Ovary (tissue), 3 donors: ENCODE measurements at regions not wholly inside any gene's neighbourhood (a gene's known extent, or its start where the extent isn't known, plus 50 kb on each side); places are given as distances from the start of the nearest gene placed in this dataset.

Experiments used
- EP300 ChIP-seq: sonication (generic); formaldehyde crosslinking; IDR thresholded peaks from one replicate; pipeline ENCODE4 v1.6.1; 2017; ENCODE audit warnings: antibody characterized with exemption
- POLR2A ChIP-seq: fragments of 450-650 bp; IDR thresholded peaks from one replicate; pipeline ENCODE4 v1.6.1; 2017; ENCODE audit warnings: antibody characterized with exemption, mild to moderate bottlenecking, moderate library complexity
- TF ChIP-seq, protein P1 (sequence below), 3 donors: fragments of 450-650 bp in 2 of 3; fragments of 200-600 bp in 1 of 3; IDR thresholded peaks; one replicate each; pipeline versions ENCODE4 v1.5.1 to v1.8.0; 2016 to 2022; ENCODE audit warnings: antibody characterized with exemption in 3 of 3, mild to moderate bottlenecking in 1 of 3
- donor health status: DM: no; HTN: no; CAD: no.

DNA sequence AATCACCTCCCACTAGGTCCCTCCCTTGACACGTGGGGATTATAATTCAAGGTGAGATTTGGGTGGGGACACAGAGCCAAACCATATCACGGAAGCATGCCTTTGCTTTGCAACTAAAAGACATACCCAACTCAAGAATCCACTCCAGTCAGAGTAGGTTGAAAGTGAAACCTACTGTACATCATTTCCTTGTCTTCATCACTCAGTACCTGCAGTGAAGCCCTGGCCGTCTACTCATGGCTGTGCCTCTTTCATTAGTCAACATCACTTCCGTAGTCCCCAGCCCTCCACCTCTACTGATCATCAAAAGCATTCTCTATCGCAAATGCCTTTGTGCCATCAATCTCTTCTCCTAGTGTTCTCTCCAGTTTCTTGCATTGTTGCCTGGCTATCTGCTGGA lies 343.1 kb upstream of the ARGLU1 start:
- TF ChIP-seq POLR2A (no peak), EP300 (no peak)
- TF ChIP-seq, protein P1, sequence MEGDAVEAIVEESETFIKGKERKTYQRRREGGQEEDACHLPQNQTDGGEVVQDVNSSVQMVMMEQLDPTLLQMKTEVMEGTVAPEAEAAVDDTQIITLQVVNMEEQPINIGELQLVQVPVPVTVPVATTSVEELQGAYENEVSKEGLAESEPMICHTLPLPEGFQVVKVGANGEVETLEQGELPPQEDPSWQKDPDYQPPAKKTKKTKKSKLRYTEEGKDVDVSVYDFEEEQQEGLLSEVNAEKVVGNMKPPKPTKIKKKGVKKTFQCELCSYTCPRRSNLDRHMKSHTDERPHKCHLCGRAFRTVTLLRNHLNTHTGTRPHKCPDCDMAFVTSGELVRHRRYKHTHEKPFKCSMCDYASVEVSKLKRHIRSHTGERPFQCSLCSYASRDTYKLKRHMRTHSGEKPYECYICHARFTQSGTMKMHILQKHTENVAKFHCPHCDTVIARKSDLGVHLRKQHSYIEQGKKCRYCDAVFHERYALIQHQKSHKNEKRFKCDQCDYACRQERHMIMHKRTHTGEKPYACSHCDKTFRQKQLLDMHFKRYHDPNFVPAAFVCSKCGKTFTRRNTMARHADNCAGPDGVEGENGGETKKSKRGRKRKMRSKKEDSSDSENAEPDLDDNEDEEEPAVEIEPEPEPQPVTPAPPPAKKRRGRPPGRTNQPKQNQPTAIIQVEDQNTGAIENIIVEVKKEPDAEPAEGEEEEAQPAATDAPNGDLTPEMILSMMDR (IDR thresholded peaks at IDR 0.05): no peak
